Keratinocyte (primary cell): ENCODE measurements at regions not wholly inside any gene's neighbourhood (a gene's known extent, or its start where the extent isn't known, plus 50 kb on each side); places are given as distances from the start of the nearest gene placed in this dataset.

ENCODE experiments used
- DNase-seq: peaks from one replicate; pipeline ENCODE4 v3.0.0-alpha.2; 2011; ENCODE audit warnings: low read depth, missing footprints, low spot score
- FAIRE-seq: peaks from 2 replicates; lab custom pipeline; 2011; peaks lifted over from hg19 to GRCh38; lab: Jason Lieb, UNC
- H2AFZ ChIP-seq: 2 replicates; pipeline ENCODE4 v1.6.0; 2012; ENCODE audit warnings: low read length, control low read depth, inconsistent platforms; ENCODE audit not compliant: control insufficient read depth
- H3K27ac ChIP-seq: 2 replicates; pipeline ENCODE4 v1.5.1; 2011; ENCODE audit warnings: low read length; ENCODE audit not compliant: control insufficient read depth, insufficient read depth
- H3K27me3 ChIP-seq: 3 replicates; pipeline ENCODE4 v1.6.0; 2011; ENCODE audit warnings: low read length; ENCODE audit not compliant: control insufficient read depth, insufficient read depth; ENCODE audit errors: extremely low read depth
- H3K36me3 ChIP-seq, 2 experiments: 2 replicates in 1 of 2; 3 replicates in 1 of 2; pipeline ENCODE4 v1.5.1; 2011; ENCODE audit warnings: low read length in 2 of 2, mild to moderate bottlenecking in 1 of 2; ENCODE audit not compliant: control insufficient read depth in 2 of 2, insufficient read depth in 2 of 2; ENCODE audit errors: extremely low read depth in 1 of 2
- H3K4me1 ChIP-seq: 3 replicates; pipeline ENCODE4 v1.5.1; 2011; ENCODE audit warnings: low read length; ENCODE audit not compliant: control insufficient read depth, insufficient read depth; ENCODE audit errors: extremely low read depth
- H3K4me2 ChIP-seq: 3 replicates; pipeline ENCODE4 v1.6.0; 2011; ENCODE audit warnings: low read depth, low read length; ENCODE audit not compliant: control insufficient read depth, insufficient read depth; ENCODE audit errors: extremely low read depth
- H3K4me3 ChIP-seq, 3 experiments: fragments of 200-600 bp in 1 of 3; sonication (generic) in 1 of 3; 2 replicates in 2 of 3; 3 replicates in 1 of 3; pipeline ENCODE4 v1.5.1; 2011 to 2016; ENCODE audit warnings: low read length in 3 of 3, mild to moderate bottlenecking in 3 of 3, control low read depth in 2 of 3, inconsistent platforms in 1 of 3, low read depth in 1 of 3, mixed read lengths in 1 of 3, mixed run types in 1 of 3, moderate library complexity in 1 of 3; ENCODE audit not compliant: control insufficient read depth in 2 of 3, insufficient read depth in 2 of 3; ENCODE audit errors: extremely low read depth in 1 of 3
- H3K79me2 ChIP-seq: 2 replicates; pipeline ENCODE4 v1.6.0; 2012; ENCODE audit warnings: low read length; ENCODE audit not compliant: control insufficient read depth, insufficient read depth
- H3K9ac ChIP-seq: 3 replicates; pipeline ENCODE4 v1.6.0; 2011; ENCODE audit warnings: low read length; ENCODE audit not compliant: control insufficient read depth, insufficient read depth; ENCODE audit errors: extremely low read depth
- H3K9me1 ChIP-seq: 3 replicates; pipeline ENCODE4 v1.6.0; 2011; ENCODE audit warnings: low read length; ENCODE audit not compliant: control insufficient read depth, insufficient read depth; ENCODE audit errors: extremely low read depth
- H3K9me3 ChIP-seq: 2 replicates; pipeline ENCODE4 v1.5.1; 2012; ENCODE audit warnings: low read depth, low read length; ENCODE audit not compliant: control insufficient read depth
- H4K20me1 ChIP-seq: 3 replicates; pipeline ENCODE4 v1.6.0; 2011; ENCODE audit warnings: low read length; ENCODE audit not compliant: control insufficient read depth, insufficient read depth; ENCODE audit errors: extremely low read depth
- EZH2 ChIP-seq: IDR thresholded peaks from one replicate; pipeline ENCODE4 v1.6.1; 2012; ENCODE audit warnings: inconsistent platforms, mild to moderate bottlenecking, low read length, moderate library complexity
- dilution Hi-C: fragments of 300-500 bp; cut with MboI; formaldehyde crosslinking; loops from one replicate; pipeline ENCODE4 v1.7.0; 2020; ENCODE audit warnings: low sequenced_read_pairs; ENCODE audit not compliant: extremely low pct_ligation_motif_present
- TF ChIP-seq, protein P1 (sequence below), 3 experiments: IDR thresholded peaks in 1 of 3; conservative IDR thresholded peaks in 1 of 3; optimal IDR thresholded peaks in 1 of 3; 2 replicates in 2 of 3; 3 replicates in 1 of 3; pipeline versions ENCODE3 to v1.5.1; 2011; ENCODE audit warnings: low read length in 3 of 3, mild to moderate bottlenecking in 3 of 3, moderate library complexity in 2 of 3, control low read depth in 1 of 3, inconsistent platforms in 1 of 3; ENCODE audit not compliant: insufficient read depth in 2 of 3; ENCODE audit errors: extremely low read depth in 1 of 3

DNA sequence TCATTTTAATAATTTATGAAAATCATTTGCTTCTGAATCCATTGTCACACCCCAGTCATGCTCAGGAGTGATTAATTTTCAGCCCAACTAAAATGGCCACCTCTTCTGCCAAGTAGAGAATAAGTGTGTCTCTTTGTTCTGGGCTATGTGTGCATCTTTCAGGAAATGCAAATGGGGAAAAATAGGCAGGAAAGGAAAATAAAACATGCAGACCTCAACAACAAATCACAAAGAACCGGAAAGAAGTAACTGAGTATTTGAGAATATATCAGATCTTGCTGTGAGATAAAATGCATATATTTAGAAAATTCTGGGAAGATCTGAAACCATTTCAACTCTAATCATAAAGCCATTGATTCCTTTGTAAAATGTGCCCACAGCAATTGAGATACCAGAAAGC is 763.9 kb downstream of the GALC start:
- Histone ChIP-seq H4K20me1 (no peaks in the 10 kb centered on the region), H3K36me3 (no peaks in the 10 kb centered on the region), H3K4me2 (no peak overlapping the region), H3K9ac (no peak overlapping the region), H3K27ac (no peak overlapping the region), H3K4me1 (peaks cover 11% of the 10 kb centered on the region), H3K9me3 (no peaks in the 10 kb centered on the region), H2AFZ (no peak overlapping the region), H3K27me3 (no peaks in the 10 kb centered on the region), H3K79me2 (no peaks in the 10 kb centered on the region), H3K9me1 (no peaks in the 10 kb centered on the region), H3K4me3 (no peak overlapping the region)
- dilution Hi-C loops: no loop called here
- TF ChIP-seq, protein P1, sequence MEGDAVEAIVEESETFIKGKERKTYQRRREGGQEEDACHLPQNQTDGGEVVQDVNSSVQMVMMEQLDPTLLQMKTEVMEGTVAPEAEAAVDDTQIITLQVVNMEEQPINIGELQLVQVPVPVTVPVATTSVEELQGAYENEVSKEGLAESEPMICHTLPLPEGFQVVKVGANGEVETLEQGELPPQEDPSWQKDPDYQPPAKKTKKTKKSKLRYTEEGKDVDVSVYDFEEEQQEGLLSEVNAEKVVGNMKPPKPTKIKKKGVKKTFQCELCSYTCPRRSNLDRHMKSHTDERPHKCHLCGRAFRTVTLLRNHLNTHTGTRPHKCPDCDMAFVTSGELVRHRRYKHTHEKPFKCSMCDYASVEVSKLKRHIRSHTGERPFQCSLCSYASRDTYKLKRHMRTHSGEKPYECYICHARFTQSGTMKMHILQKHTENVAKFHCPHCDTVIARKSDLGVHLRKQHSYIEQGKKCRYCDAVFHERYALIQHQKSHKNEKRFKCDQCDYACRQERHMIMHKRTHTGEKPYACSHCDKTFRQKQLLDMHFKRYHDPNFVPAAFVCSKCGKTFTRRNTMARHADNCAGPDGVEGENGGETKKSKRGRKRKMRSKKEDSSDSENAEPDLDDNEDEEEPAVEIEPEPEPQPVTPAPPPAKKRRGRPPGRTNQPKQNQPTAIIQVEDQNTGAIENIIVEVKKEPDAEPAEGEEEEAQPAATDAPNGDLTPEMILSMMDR (optimal IDR thresholded peaks at IDR 0.05 in 1 of 3, IDR thresholded peaks at IDR 0.05 in 1 of 3, conservative IDR thresholded peaks at IDR 0.05 in 1 of 3; ENCODE audit: extremely low read depth in 1 of 3, insufficient read depth in 2 of 3, low read length in 3 of 3): no peak
- TF ChIP-seq EZH2: no peak
- DNase-seq (no peak), FAIRE-seq (no peak)

DNA sequence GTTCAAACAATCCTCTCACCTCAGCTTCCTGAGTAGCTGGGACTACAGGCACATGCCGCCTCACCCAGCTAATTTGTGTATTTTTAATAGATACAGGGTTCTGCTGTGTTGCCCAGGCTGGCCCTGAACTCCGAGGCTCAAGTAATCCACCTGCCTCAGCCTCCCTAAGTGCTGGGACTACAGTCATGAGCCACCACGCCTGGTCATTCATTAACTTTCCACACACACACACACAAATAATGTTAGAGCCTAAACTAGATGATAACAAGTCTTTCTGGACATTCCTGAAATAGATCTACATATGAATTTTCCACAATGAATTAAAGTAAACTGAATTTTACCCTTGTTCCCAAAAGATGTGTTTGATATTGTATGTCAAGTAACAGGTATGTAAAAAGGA is 776.0 kb downstream of the GALC start:
- Histone ChIP-seq H2AFZ (no peak overlapping the region), H3K9ac (no peak overlapping the region), H3K27ac (no peak overlapping the region), H3K79me2 (no peaks in the 10 kb centered on the region), H3K9me3 (no peaks in the 10 kb centered on the region), H3K4me3 (no peak overlapping the region), H3K9me1 (no peaks in the 10 kb centered on the region), H3K4me1 (no peaks in the 10 kb centered on the region), H3K27me3 (no peaks in the 10 kb centered on the region), H4K20me1 (no peaks in the 10 kb centered on the region), H3K36me3 (no peaks in the 10 kb centered on the region), H3K4me2 (no peak overlapping the region)
- dilution Hi-C loops: no loop called here
- no peak for TF ChIP-seq EZH2
- TF ChIP-seq, protein P1 (optimal IDR thresholded peaks at IDR 0.05 in 1 of 3, IDR thresholded peaks at IDR 0.05 in 1 of 3, conservative IDR thresholded peaks at IDR 0.05 in 1 of 3; ENCODE audit: extremely low read depth in 1 of 3, insufficient read depth in 2 of 3, low read length in 3 of 3): no peak
- no peak for DNase-seq
- no peak for FAIRE-seq
